GM12865 (cell line): ENCODE measurements at regions not wholly inside any gene's neighbourhood (a gene's known extent, or its start where the extent isn't known, plus 50 kb on each side); places are given as distances from the start of the nearest gene placed in this dataset.

Experiments
- DNase-seq: peaks from one replicate; pipeline ENCODE4 v3.0.0; 2010; ENCODE audit warnings: low read depth
- H3K4me3 ChIP-seq: 2 replicates; pipeline ENCODE4 v1.5.1; 2011; ENCODE audit warnings: mild to moderate bottlenecking, low read depth, low read length, control low read depth
- TF ChIP-seq, protein P1 (sequence below): IDR thresholded peaks from 2 replicates; pipeline ENCODE4 v1.5.1; 2011; ENCODE audit warnings: low read length, control low read depth, low read depth, inconsistent platforms; ENCODE audit not compliant: insufficient read depth; ENCODE audit errors: missing control alignments

DNA sequence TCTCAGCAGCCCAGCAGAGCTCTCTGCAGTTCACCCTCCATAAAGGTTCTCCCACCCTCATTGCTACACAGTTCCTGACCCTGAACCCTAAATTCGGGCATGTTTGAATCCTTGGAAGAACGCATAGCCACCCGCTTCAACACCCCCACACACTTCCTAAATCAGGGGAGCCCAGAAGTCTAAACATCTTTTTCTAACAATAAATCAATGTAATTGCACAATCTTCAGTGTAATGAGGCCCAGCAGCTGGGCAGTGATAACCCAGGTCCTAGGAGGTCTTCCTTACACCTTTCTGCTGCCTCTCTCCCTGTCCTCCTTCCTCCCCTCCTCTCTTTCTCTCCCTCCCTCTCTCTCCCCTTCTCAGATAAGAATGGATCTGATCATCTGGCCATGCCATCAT is 88.0 kb downstream of the IRX2 start:
- no peak for DNase-seq
- no peak overlapping the region for H3K4me3 ChIP-seq
- TF ChIP-seq, protein P1, sequence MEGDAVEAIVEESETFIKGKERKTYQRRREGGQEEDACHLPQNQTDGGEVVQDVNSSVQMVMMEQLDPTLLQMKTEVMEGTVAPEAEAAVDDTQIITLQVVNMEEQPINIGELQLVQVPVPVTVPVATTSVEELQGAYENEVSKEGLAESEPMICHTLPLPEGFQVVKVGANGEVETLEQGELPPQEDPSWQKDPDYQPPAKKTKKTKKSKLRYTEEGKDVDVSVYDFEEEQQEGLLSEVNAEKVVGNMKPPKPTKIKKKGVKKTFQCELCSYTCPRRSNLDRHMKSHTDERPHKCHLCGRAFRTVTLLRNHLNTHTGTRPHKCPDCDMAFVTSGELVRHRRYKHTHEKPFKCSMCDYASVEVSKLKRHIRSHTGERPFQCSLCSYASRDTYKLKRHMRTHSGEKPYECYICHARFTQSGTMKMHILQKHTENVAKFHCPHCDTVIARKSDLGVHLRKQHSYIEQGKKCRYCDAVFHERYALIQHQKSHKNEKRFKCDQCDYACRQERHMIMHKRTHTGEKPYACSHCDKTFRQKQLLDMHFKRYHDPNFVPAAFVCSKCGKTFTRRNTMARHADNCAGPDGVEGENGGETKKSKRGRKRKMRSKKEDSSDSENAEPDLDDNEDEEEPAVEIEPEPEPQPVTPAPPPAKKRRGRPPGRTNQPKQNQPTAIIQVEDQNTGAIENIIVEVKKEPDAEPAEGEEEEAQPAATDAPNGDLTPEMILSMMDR, result no peak

- TF ChIP-seq, protein P1, result no peak
- H3K4me3 ChIP-seq, result no peak overlapping the region
- DNase-seq, result no peak
These were observed 91.2 kb downstream of the IRX2 start for GRCh38 chr5:2660315-2660714.

DNA sequence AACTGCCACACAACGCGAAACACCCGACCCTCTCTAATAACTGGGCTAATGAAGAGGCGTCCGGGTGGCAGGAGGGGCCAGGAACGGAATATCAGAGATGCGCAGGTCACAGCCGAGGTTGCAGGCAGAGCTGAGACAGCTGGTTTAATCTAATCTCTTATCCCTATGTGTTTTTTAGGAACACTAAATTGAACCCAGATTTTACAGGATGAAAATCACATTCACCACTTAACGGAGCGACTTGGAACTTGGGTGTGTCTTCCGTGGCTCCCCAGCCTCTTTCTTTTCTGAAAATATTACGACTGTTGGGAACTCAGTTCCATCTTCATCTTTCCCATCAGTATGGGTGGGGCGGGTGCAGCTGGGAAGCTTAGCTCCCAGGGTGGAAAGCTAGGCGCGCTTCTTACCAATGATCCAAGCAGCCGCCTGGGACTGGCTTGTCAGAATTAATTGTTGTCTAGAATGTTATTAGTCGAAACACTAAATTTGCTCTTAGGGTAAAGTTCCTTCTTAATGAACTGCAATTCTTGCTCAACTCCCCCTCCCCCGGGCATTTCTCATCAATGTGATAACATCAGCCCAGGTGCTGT is 92.5 kb downstream of the IRX2 start:
- H3K4me3 ChIP-seq, result no peak overlapping the region
- TF ChIP-seq, protein P1, result no peak
- DNase-seq, result no peak

DNA sequence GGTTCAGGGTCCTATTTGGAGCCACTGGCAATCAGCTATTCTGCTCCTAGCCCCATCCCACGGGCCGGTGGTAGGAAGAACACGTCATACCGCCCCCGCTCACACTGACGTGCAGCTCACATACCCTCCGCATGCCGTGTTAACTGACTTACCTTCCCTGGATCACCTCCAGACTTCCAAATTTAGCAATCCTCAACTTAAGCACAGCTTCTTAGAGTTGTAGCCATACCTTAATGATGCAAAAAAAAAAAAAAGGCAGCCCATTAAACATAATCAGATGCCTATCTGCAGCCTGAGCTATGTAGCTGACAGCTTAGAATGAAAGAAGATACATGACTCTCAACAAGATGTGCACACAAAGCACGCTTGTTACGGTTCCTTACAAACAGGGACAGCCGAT is 93.0 kb downstream of the IRX2 start:
- DNase-seq, result no peak
- TF ChIP-seq, protein P1, result no peak
- H3K4me3 ChIP-seq, result no peak overlapping the region

GRCh38 chr5:2657151-2657550 is 94.3 kb downstream of the IRX2 start:
- TF ChIP-seq, protein P1, result no peak
- H3K4me3 ChIP-seq, result no peak overlapping the region
- no peak for DNase-seq

DNA sequence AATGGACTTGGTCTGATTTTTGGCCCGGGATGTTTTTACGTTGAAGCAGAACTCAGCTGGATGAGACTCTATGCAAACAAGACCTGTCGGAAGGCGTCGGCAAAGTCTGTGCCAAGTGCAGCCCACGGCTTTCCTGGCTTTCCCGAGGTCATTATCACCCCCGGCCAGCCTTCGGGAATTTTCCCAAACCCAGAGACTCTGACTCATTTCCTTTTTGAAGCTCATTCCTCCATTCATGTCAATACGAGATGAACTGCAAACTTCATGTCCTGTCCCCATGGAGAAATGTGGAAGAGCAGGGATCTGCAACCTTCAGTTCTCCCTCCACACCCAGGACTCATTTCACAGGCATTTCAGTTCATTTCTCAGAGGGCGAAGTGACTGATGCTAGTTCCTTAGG is 95.3 kb downstream of the IRX2 start:
- no peak overlapping the region for H3K4me3 ChIP-seq
- TF ChIP-seq, protein P1, result no peak
- DNase-seq, result no peak

DNA sequence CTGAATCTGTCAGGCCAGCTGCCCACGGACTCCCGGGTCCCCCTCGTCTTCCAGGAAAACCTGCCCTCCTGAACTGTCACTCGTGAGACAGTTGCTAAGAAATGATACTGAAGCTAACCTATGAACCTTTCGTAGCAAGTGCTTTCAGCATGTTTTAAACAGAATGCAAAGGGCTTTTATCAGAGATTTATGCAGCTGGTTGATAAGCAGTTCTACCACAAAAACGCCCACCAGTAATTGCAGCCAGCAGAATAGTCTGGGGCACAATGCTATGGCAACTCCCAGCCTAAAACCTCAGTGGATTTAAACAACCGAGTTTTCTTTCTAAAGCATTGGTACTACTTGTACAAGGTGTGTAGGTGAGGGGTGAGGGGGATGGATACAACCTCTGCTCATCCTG is 97.5 kb downstream of the IRX2 start:
- TF ChIP-seq, protein P1, result no peak
- no peak for DNase-seq
- H3K4me3 ChIP-seq, result no peak overlapping the region
